H1 (cell line): ENCODE measurements at regions not wholly inside any gene's neighbourhood (a gene's known extent, or its start where the extent isn't known, plus 50 kb on each side); places are given as distances from the start of the nearest gene placed in this dataset.

Experiments
- JUND ChIP-seq: IDR thresholded peaks from 2 replicates; pipeline ENCODE4 v1.6.1; 2011; ENCODE audit warnings: mild to moderate bottlenecking, improper control_type of control experiment, low read length
- PHF8 ChIP-seq: fragments of 200-600 bp; sonication (generic); conservative IDR thresholded peaks from 2 replicates; pipeline ENCODE4 v1.7.1; 2012; ENCODE audit warnings: low read depth, mild to moderate bottlenecking, inconsistent platforms, low read length, moderate library complexity
- POLR2A ChIP-seq, 2 experiments: IDR thresholded peaks; 1 replicate in 1 of 2; 2 replicates in 1 of 2; pipeline ENCODE4 v1.6.1; 2011; ENCODE audit warnings: low read depth in 2 of 2, low read length in 2 of 2, mild to moderate bottlenecking in 2 of 2; ENCODE audit errors: control extremely low read depth in 1 of 2
- TF ChIP-seq, protein P1 (sequence below), 3 experiments: IDR thresholded peaks; 1 replicate in 2 of 3; 2 replicates in 1 of 3; pipeline versions ENCODE4 v1.5.1 to v1.6.1; 2011; ENCODE audit warnings: low read length in 3 of 3, mild to moderate bottlenecking in 3 of 3, inconsistent platforms in 2 of 3, low read depth in 1 of 3, moderate library complexity in 1 of 3; ENCODE audit not compliant: insufficient read depth in 1 of 3; ENCODE audit errors: control extremely low read depth in 1 of 3

DNA sequence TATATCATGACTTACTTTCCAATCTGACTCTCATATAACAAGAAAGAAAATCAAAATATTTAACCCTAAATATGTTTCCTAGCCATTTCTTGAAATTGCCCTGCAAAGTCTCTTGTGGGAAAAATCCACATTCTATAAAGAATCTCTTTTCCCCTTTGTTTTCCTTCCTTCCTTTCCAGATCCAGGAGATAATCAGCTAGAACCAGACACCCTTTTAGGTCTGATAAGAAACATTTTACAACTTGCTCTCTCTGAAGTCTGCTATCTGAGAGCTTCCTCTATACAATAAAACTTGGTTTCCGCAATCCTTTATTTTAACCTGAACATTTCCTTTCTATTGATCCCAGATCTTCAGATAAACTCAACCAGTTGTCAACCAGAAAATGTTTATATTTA is 100.5 kb upstream of the RNU6-1 start (continued):
- TF ChIP-seq, protein P1, sequence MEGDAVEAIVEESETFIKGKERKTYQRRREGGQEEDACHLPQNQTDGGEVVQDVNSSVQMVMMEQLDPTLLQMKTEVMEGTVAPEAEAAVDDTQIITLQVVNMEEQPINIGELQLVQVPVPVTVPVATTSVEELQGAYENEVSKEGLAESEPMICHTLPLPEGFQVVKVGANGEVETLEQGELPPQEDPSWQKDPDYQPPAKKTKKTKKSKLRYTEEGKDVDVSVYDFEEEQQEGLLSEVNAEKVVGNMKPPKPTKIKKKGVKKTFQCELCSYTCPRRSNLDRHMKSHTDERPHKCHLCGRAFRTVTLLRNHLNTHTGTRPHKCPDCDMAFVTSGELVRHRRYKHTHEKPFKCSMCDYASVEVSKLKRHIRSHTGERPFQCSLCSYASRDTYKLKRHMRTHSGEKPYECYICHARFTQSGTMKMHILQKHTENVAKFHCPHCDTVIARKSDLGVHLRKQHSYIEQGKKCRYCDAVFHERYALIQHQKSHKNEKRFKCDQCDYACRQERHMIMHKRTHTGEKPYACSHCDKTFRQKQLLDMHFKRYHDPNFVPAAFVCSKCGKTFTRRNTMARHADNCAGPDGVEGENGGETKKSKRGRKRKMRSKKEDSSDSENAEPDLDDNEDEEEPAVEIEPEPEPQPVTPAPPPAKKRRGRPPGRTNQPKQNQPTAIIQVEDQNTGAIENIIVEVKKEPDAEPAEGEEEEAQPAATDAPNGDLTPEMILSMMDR (IDR thresholded peaks at IDR 0.05; ENCODE audit: control extremely low read depth in 1 of 3, insufficient read depth in 1 of 3, low read depth in 1 of 3, low read length in 3 of 3), result no peak
- TF ChIP-seq JUND (no peak), PHF8 (no peak), POLR2A (IDR thresholded peaks at IDR 0.05; ENCODE audit: control extremely low read depth in 1 of 2, low read depth in 2 of 2, low read length in 2 of 2) (no peak)
- TF ChIP-seq, all 59 proteins: peak for 0
